ENCODE measurements at regions not wholly inside any gene's neighbourhood (a gene's known extent, or its start where the extent isn't known, plus 50 kb on each side); places are given as distances from the start of the nearest gene placed in this dataset.
"Not testable (repeated sequence)": the region's sequence is repeated elsewhere in the genome, so short reads cannot be mapped to it uniquely, and the experiment has no call there.

DNA sequence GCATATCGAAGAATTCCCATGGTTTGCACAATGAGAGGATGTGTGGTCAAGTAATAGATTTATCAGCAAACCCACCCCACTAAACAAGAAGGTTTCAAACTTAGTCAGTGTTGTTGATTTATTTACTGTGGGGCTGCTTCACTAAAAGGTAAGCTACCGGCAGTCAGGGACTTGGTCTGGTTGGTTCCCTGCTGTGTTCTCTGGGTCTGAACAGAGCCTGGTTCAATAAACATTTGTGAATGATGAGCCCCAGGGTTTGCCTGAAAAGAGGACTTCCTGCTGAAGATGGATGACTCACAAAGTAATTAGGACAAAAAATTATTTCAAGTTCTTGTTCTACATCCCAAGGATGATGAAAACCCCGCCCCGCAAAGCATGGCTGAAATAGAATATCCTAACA lies 108.3 kb downstream of the SPP2 start:
- TF ChIP-seq, protein P1, sequence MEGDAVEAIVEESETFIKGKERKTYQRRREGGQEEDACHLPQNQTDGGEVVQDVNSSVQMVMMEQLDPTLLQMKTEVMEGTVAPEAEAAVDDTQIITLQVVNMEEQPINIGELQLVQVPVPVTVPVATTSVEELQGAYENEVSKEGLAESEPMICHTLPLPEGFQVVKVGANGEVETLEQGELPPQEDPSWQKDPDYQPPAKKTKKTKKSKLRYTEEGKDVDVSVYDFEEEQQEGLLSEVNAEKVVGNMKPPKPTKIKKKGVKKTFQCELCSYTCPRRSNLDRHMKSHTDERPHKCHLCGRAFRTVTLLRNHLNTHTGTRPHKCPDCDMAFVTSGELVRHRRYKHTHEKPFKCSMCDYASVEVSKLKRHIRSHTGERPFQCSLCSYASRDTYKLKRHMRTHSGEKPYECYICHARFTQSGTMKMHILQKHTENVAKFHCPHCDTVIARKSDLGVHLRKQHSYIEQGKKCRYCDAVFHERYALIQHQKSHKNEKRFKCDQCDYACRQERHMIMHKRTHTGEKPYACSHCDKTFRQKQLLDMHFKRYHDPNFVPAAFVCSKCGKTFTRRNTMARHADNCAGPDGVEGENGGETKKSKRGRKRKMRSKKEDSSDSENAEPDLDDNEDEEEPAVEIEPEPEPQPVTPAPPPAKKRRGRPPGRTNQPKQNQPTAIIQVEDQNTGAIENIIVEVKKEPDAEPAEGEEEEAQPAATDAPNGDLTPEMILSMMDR (IDR thresholded peaks at IDR 0.05; ENCODE audit: low read depth, low read length, missing control alignments) = no peak
- in situ Hi-C loops (cut with HindIII; ENCODE audit: low sequenced_read_pairs) = no loop called here
- no peak overlapping the region for H3K4me3 ChIP-seq (ENCODE audit: low read depth, low read length)
- peak; percentile 59 for DNase-seq (ENCODE audit: low read depth)

DNA sequence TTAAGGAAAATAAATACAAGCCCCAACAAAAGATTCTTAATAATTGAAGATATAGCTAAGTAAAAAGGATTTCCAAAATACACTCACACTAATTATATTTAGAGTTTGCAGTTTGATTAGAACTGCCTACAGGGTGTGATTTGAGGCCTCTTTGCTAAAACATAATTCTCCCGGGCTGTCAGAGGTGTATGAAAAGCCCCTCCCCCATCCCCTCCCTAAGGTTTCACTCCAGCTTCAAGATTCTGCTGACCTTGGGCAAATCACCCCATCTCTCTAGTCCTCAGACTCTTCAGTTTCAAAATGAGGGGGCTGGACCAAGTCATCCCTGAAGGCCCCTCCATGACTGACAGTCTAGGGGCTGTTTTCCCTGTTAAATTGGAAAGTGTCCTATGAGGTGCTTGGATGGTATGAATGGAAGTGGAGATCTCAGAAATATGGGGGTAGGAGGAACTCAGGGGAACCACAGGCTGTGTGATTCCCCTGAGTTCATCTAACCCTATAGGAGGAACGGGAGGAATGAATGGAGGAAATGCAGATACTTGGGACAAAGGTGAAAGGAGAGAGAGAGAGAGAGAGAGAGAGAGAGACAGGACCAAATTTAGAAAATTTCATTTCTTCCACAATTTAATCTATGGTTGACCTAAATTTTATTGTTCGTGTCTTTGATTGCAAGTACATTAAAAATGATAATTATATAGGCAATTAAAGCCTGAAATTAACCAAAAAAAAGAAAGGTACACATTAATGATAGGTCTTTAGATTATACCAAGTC lies 107.5 kb downstream of the SPP2 start:
- H3K4me3 ChIP-seq (ENCODE audit: low read depth, low read length) = no peak overlapping the region
- in situ Hi-C loops (cut with HindIII; ENCODE audit: low sequenced_read_pairs) = no loop called here
- DNase-seq (ENCODE audit: low read depth) = no peak
- TF ChIP-seq, protein P1 (IDR thresholded peaks at IDR 0.05; ENCODE audit: low read depth, low read length, missing control alignments) = no peak

DNA sequence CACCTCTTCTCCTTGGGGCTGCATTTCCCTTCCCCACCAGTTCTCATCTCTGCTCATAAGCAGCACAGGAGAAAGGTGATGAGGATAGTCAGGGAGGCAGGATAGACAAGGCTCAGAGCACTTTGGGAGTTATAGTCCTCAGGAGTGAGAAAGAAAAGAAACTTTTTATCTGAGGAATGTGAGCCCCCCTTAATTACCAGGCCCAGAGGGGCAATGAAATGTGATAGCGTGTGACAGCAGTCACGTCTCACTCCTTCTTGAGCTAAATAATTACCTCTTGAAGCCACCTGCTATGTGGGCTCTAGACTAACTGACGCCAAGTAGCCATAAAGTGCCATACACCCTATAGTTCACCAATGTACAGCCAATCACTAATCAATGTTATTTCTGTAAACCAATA lies 105.8 kb downstream of the SPP2 start:
- in situ Hi-C loops (cut with HindIII; ENCODE audit: low sequenced_read_pairs) = no loop called here
- H3K4me3 ChIP-seq (ENCODE audit: low read depth, low read length) = no peak overlapping the region
- DNase-seq (ENCODE audit: low read depth) = no peak
- TF ChIP-seq, protein P1 (IDR thresholded peaks at IDR 0.05; ENCODE audit: low read depth, low read length, missing control alignments) = no peak

DNA sequence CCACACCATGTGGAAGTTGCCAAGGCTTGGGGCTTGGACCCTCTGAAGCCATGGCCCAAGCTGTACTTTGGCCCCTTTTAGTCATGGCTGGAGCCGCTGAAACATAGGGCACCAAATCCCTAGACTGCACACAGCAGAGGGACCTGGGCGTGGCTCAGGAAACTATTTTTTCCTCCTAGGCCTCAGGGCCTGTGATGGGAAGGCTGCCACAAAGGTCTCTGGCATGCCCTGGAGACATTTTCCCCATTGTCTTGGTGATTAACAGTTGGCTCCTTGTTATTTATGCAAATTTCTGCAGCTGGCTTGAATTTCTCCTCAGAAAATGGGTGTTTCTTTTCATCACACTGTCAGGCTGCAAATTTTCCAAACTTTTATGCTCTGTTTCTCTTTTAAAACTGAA lies 102.3 kb downstream of the SPP2 start:
- in situ Hi-C loops (cut with HindIII; ENCODE audit: low sequenced_read_pairs); DNase-seq (ENCODE audit: low read depth); H3K4me3 ChIP-seq (ENCODE audit: low read depth, low read length): not testable (repeated sequence)

DNA sequence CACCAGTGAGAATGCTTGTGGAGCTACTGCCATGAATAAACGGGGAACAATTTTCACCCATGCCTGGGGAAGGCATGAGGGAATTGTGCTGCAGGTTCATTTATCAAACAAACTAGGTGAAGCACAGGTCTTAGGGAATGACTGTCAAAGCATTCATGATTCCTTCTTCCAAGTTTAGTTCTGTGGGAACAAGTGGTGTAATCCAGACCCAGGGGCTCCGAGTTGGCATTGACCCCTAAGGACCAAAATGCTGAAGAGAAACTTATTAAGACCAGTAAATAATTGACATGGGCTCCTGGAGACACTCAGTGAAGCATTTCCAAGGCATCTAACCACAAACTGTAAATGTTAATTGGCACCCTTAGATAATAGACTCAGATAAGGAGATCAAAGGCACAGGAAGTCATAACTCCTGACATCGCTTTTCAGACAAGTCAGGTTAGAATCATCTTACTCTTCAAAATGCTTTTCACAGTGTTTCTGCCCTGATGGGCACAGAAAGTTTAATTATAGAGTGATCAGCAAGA lies 96.9 kb downstream of the SPP2 start:
- no peak for DNase-seq (ENCODE audit: low read depth)
- in situ Hi-C loops (cut with HindIII; ENCODE audit: low sequenced_read_pairs) = loop anchor here (25.0 kb wide), 1 partner anchor 365 kb away; no protein-coding TSS in a partner anchor
- H3K4me3 ChIP-seq (ENCODE audit: low read depth, low read length) = no peak overlapping the region
- TF ChIP-seq, protein P1 (IDR thresholded peaks at IDR 0.05; ENCODE audit: low read depth, low read length, missing control alignments) = no peak

DNA sequence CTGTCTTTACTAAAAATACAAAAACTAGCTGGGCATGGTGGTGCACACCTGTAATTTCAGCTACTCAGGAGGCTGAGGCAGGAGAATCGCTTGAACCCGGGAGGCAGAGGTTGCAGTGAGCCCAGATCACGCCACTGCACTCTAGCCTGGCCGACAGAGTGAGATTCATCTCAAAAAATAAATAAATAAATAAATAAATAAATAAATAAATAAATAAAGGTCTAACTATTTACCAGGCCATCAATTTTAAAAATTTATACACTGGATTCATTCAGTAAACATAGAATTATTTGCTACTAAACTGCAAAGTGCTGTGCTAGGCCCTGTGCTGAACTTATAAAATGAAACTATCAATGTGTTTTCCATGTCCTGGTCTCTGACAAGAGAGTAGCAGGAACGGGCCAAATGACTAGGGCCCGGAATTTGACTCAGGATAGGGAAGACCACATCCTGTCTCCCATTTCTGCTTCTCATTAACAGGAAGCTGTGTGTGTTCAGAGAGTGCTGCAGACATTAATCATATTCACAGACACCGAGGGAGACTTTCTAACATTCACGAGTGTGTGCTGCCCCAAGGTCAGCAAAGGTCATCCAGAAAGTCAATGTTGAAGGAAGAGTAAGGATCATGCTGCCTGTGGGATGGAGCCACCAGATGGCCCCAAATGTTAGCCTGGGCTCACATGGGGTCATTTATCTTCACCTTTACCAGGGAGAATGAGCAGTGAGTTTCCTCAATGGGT lies 95.8 kb downstream of the SPP2 start:
- peak; percentile 74 for DNase-seq (ENCODE audit: low read depth)
- TF ChIP-seq, protein P1 (IDR thresholded peaks at IDR 0.05; ENCODE audit: low read depth, low read length, missing control alignments) = no peak
- in situ Hi-C loops (cut with HindIII; ENCODE audit: low sequenced_read_pairs) = loop anchor here (25.0 kb wide), 1 partner anchor 366 kb away; no protein-coding TSS in a partner anchor
- H3K4me3 ChIP-seq (ENCODE audit: low read depth, low read length) = no peak overlapping the region
